Activated T-helper 9 cell treated with anti-CD3 and anti-CD28 coated beads, Interleukin-2, amount 50 U/mL, for 16 hours (primary cell): ENCODE measurements at regions not wholly inside any gene's neighbourhood (a gene's known extent, or its start where the extent isn't known, plus 50 kb on each side); places are given as distances from the start of the nearest gene placed in this dataset.
"Not testable (repeated sequence)": the region's sequence is repeated elsewhere in the genome, so short reads cannot be mapped to it uniquely, and the experiment has no call there.

ENCODE experiments used
- DNase-seq: peaks from one replicate; pipeline ENCODE4 v3.0.0-alpha.2; 2020; ENCODE audit warnings: low read depth

DNA sequence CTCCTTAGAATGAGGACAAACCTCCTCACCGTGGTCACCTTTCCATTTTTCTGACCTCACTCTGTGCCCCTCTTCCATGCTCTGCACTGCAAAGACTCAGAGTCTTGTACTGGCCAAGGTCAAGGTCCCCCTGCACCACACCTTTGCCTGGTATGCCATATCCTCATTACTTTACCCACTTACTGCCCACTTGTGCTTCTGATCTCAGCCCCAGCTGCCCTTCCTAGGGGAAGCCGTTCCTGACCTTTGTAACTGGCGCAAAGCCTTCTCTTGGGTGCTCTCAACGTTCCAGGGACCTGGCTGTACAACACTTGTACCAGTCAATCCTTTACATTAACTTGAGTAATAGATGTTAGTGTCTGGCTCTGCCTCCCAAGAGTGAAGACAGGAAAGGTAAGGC lies 256.0 kb downstream of the SV2B start:
- DNase-seq: no peak

DNA sequence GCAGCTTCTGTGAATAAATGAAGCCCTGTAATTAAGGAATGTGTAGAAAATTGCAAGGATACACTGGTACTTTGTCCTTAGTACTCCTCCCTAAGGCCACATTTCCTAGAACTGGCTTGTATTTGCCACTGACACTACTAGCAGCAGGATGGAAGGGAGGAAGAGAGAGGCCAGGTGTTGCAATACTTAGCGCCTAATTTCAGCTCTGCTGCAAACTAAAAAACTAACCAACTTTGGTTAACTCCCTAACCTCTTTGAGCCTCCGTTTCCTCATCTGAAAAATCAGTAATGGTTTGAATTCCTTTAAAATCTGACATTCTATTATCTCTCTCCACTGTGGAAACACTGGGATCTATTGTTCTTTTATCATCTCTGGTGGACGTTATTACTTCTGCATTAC lies 257.0 kb downstream of the SV2B start:
- DNase-seq: no peak

- no peak for DNase-seq
Measured at GRCh38 chr15:91357486-91357885, 257.4 kb downstream of the SV2B start.

GRCh38 chr15:91358405-91358804 lies 258.3 kb downstream of the SV2B start:
- no peak for DNase-seq

DNA sequence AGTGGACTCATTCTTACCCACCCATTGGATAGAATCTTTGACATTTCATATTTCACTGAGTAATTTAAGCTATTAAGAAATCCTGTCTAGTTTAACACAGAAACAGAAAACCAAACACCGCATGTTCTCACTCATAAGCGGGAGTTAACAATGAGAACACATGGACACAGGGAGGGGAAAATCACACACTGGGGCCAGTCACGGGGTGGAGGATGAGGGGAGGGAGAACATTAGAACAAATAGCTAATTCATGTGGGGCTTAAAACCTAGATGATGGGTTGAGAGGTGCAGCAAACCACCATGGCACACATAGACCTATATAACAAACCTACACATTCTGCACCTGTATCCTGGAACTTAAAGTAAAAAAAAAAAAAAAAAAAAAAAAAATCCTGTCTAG lies 261.6 kb downstream of the SV2B start:
- not testable (repeated sequence) for DNase-seq

- no peak for DNase-seq
Measured at GRCh38 chr15:91366111-91366510, 266.1 kb downstream of the SV2B start.

- DNase-seq: no peak
Measured at GRCh38 chr15:91368611-91369010, 268.6 kb downstream of the SV2B start.

- DNase-seq: no peak
Measured at GRCh38 chr15:91369823-91370222, 269.8 kb downstream of the SV2B start.

DNA sequence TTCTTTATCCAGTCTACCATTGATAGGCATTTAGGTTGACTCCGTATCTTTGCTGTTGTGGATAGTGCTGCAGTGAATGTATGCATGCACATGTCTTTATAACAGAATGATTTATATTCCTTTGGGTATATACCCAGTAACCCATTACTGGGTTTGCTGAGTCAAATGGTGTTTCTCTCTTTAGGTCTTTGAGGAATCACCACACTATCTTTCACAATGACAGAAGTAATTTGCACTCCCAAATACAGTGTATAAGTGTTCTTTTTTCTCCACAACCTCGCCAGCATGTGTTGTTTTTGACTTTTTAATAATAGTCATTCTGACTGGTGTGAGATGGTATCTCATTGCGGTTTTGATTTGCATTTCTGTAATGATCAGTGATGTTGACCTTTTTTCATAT lies 271.3 kb downstream of the SV2B start:
- DNase-seq: not testable (repeated sequence)

DNA sequence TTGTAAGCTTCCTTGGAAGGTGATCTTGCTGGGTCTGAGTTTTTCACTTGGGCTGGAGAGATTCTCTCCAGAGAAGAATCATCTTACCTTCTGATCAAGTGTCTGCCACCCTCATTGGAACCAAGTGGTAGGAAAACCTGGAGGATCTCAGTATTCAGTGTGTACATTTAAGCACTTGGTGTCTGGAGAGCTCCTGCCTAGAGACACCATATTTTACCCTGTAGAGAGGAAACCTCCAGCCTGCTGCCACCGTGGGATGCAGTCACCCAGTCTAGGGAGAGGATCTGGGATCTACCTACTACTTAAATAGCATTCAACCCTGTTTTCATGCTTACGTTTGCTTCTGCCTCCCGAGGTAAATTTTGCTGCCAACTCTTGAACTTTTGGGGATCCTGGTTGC lies 274.3 kb downstream of the SV2B start:
- no peak for DNase-seq

- no peak for DNase-seq
Measured at GRCh38 chr15:91376038-91376437, 276.0 kb downstream of the SV2B start.

GRCh38 chr15:91380114-91380513 lies 280.1 kb downstream of the SV2B start:
- no peak for DNase-seq

- DNase-seq: no peak
Measured at GRCh38 chr15:91383532-91383931, 283.5 kb downstream of the SV2B start.

DNA sequence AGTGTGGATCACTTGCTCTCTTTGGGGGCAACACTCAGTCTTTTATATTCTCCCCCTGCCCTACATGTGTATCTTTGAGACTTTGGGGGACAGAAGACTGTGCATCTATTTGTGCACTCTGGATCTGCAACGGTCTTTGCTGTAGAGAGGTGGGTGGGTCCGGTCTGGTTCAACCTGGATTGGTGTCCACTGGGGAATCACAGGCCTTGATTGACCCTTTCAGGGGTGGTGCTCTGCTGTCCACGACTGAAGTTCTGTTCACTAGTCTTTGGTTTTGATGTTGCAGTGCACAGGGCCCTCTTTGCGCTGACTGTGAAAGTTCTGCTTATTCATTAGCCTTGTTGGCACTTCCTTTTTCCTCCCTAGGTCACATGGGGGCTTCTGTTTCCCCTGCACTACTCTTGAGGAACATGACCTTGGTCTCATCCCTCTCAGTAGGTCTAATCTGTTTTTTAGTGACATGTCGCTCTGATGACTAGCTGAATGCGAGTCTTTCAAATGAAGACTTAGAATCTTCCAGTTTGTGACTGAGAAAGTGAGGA lies 284.2 kb downstream of the SV2B start:
- DNase-seq: no peak

DNA sequence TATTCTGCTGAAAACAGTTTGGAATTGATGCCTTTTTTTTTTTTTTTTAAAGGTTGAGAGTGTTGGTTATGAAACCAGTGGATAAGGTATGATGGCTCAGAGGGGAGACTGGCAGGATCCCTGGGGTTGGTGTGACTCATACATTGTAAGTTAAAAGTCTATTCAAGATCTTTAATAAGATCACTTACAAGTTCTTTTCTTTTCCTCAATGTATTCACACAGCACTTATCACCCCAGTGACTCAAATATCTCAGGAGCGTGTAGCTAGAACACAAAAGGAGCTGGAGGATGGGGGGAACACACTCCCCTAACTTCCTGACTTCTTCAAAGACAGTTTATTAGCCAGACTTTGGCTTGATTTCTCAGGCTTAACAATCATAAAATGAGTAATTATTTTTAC lies 285.3 kb downstream of the SV2B start:
- no peak for DNase-seq

DNA sequence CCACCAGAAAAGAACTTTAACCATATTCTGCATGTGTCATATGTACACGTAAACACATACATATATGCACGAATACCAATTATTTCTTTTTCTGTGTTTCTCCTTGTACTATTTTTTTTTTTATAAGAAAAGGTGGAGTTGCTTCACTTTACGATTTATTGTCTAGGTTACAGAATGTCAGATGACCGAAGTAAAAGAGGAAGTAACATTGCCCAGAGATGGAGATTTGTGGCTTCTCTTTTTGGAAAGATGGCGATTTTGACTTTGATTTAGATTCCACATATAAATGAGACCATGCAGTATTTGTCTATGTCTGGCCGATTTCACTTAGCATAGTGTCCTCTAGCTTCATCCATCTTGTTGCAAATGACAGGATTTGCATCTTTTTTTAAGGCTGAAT lies 293.1 kb downstream of the SV2B start:
- DNase-seq: no peak

DNA sequence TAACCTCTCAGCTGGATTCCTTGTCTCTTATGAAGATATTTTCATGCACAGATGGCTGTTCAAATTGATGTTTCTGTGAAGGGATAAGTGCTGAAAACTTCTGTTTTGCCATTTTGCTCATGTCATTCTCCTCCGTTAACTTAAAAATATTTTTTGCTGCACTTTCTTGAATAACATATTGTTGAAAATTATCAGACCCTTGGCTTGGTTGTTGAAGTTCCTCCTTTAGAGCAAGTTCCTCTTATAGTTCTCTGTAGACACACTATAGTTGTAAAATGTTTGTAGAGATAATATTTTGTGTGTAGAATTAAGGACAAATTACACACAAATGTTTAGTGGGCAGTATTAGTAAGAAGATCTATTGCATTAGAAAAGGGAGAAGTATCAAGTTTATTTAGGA lies 300.4 kb downstream of the SV2B start:
- no peak for DNase-seq

DNA sequence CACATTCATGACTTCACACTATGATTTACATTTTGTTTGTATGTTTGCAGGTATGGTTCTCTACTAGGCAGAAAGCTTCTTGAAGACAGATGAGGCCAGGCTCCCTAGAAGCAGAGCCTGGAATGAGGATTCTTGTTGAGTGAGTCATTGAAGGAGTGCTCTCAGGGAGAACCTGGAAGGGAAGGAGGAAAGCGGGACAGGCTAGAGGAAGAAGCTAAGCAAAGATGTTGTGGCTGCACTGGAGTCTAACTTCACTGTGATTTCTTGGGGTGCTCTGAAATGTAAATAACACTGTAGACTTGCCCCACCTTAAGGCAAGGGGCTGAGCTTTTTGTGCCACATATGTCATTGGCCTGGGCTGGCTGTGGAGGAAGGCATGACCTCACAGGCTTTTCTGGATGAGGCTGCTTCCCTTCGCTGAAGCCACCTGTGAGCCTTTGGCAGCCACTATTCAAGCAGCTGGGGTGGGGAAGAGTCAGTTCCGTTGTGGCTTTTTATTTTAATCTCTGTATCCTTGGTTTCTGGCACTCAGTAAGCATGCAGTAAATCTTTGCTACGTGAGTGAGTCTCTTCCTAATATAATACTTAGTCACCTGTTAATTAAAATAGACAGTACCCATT lies 307.3 kb downstream of the SV2B start:
- DNase-seq: no peak

- DNase-seq: no peak
Measured at GRCh38 chr15:91408476-91409076, 308.5 kb downstream of the SV2B start.

GRCh38 chr15:91409387-91409786 lies 309.3 kb downstream of the SV2B start:
- no peak for DNase-seq

- no peak for DNase-seq
Measured at GRCh38 chr15:91411586-91411985, 311.5 kb downstream of the SV2B start.

GRCh38 chr15:91412138-91412928 lies 312.3 kb downstream of the SV2B start:
- no peak for DNase-seq

- no peak for DNase-seq
Measured at GRCh38 chr15:91413142-91413541, 313.1 kb downstream of the SV2B start.
